GM23338 (cell line): ENCODE measurements at regions not wholly inside any gene's neighbourhood (a gene's known extent, or its start where the extent isn't known, plus 50 kb on each side); places are given as distances from the start of the nearest gene placed in this dataset.
A peak's percentile ranks its signal among the peaks of the same experiment; 100 is the strongest.

Experiments used
- ATAC-seq: fragments of 200-7000 bp; cut with Tn5 transposase; 3 replicates; pipeline ENCODE4 v1.9.1; 2020
- DNase-seq: peaks from one replicate; pipeline ENCODE4 v3.0.0-alpha.2; 2015; ENCODE audit warnings: low spot score
- H2AFZ ChIP-seq: fragments of 200-600 bp; sonication (generic); 2 replicates; pipeline ENCODE4 v1.8.0; 2016; ENCODE audit warnings: antibody characterized with exemption, mild to moderate bottlenecking, moderate library complexity
- H3F3A ChIP-seq: fragments of 200-600 bp; sonication (generic); replicated peaks from 2 replicates; pipeline ENCODE4 v1.8.0; 2017; ENCODE audit warnings: antibody characterized with exemption, mixed run types, low read depth
- H3K27ac ChIP-seq: fragments of 200-600 bp; sonication (generic); 2 replicates; pipeline ENCODE4 v1.6.1; 2016; ENCODE audit warnings: low read depth
- H3K27me3 ChIP-seq: fragments of 200-600 bp; sonication (generic); 2 replicates; pipeline ENCODE4 v1.8.0; 2016; ENCODE audit warnings: mild to moderate bottlenecking, mixed run types, moderate library complexity; ENCODE audit not compliant: insufficient read depth
- H3K36me3 ChIP-seq: fragments of 200-600 bp; sonication (generic); 2 replicates; pipeline ENCODE4 v1.8.0; 2016; ENCODE audit warnings: mild to moderate bottlenecking; ENCODE audit not compliant: insufficient read depth
- H3K4me1 ChIP-seq: fragments of 200-600 bp; sonication (generic); 2 replicates; pipeline ENCODE4 v1.8.0; 2016; ENCODE audit warnings: mild to moderate bottlenecking, moderate library complexity; ENCODE audit not compliant: insufficient read depth
- H3K4me2 ChIP-seq: fragments of 200-600 bp; sonication (generic); 2 replicates; pipeline ENCODE4 v1.7.1; 2017; ENCODE audit warnings: mixed run types
- H3K4me3 ChIP-seq: fragments of 200-600 bp; sonication (generic); 2 replicates; pipeline ENCODE4 v1.6.1; 2016; ENCODE audit warnings: mixed run types
- H3K79me2 ChIP-seq: fragments of 200-600 bp; sonication (generic); replicated peaks from 2 replicates; pipeline ENCODE4 v1.8.0; 2017; ENCODE audit warnings: mild to moderate bottlenecking; ENCODE audit not compliant: insufficient read depth
- H3K9me2 ChIP-seq: fragments of 200-600 bp; sonication (generic); 2 replicates; pipeline ENCODE4 v1.8.0; 2017; ENCODE audit not compliant: insufficient read depth
- H4K20me1 ChIP-seq: fragments of 200-600 bp; sonication (generic); replicated peaks from 2 replicates; pipeline ENCODE4 v1.8.0; 2017; ENCODE audit warnings: mild to moderate bottlenecking; ENCODE audit not compliant: insufficient read depth
- H3K27ac Mint-ChIP-seq: 2 replicates; pipeline ENCODE4 v1.8.0; 2020; ENCODE audit warnings: inconsistent platforms, mild to moderate bottlenecking, moderate library complexity, mixed read lengths
- H3K27me3 Mint-ChIP-seq: 3 replicates; pipeline ENCODE4 v1.8.0; 2022; ENCODE audit warnings: low read depth, mild to moderate bottlenecking, moderate library complexity, mixed read lengths, inconsistent platforms; ENCODE audit not compliant: insufficient read depth, poor library complexity
- H3K36me3 Mint-ChIP-seq: 3 replicates; pipeline ENCODE4 v1.8.0; 2021; ENCODE audit warnings: low read depth, mild to moderate bottlenecking, inconsistent platforms, moderate library complexity, mixed read lengths
- H3K4me1 Mint-ChIP-seq: 3 replicates; pipeline ENCODE4 v1.8.0; 2020; ENCODE audit warnings: mild to moderate bottlenecking, inconsistent platforms, mixed read lengths
- H3K4me3 Mint-ChIP-seq: 3 replicates; pipeline ENCODE4 v1.8.0; 2021; ENCODE audit warnings: moderate library complexity, mild to moderate bottlenecking, inconsistent platforms, mixed read lengths
- H3K9me3 Mint-ChIP-seq: 3 replicates; pipeline ENCODE4 v1.8.0; 2020; ENCODE audit warnings: moderate library complexity, mild to moderate bottlenecking, inconsistent platforms, mixed read lengths
- CTCF ChIP-seq, 2 experiments: fragments of 200-600 bp in 1 of 2; sonication (generic) in 1 of 2; conservative IDR thresholded peaks; 2 replicates each; pipeline versions ENCODE4 v1.5.1 to v1.6.1; 2016 to 2017; ENCODE audit warnings: antibody characterized with exemption in 2 of 2, low read depth in 2 of 2, mild to moderate bottlenecking in 2 of 2, moderate library complexity in 1 of 2
- ETS1 ChIP-seq: IDR thresholded peaks from 2 replicates; pipeline ENCODE4 v1.6.1; 2016; ENCODE audit warnings: antibody characterized with exemption
- EZH2 ChIP-seq: fragments of 200-600 bp; sonication (generic); IDR thresholded peaks from one replicate; pipeline ENCODE4 v1.8.0; 2017; ENCODE audit warnings: antibody characterized with exemption, mild to moderate bottlenecking, low read depth; ENCODE audit not compliant: unreplicated experiment
- JUNB ChIP-seq: IDR thresholded peaks from one replicate; pipeline ENCODE4 v1.6.1; 2016; ENCODE audit warnings: antibody characterized with exemption; ENCODE audit not compliant: unreplicated experiment
- NANOG ChIP-seq: IDR thresholded peaks from 2 replicates; pipeline ENCODE4 v1.6.1; 2016; ENCODE audit warnings: antibody characterized with exemption, borderline replicate concordance
- POLR2AphosphoS5 ChIP-seq: IDR thresholded peaks from 2 replicates; pipeline ENCODE4 v1.6.1; 2016; ENCODE audit warnings: antibody characterized with exemption, low read depth
- STAT1 ChIP-seq: IDR thresholded peaks from one replicate; pipeline ENCODE4 v1.6.1; 2016; ENCODE audit warnings: antibody characterized with exemption; ENCODE audit not compliant: unreplicated experiment
- ZNF114 ChIP-seq: fragments of 250-450 bp; sonication (Bioruptor Pico); IDR thresholded peaks from 2 replicates; pipeline ENCODE4 v1.5.0; 2020; ENCODE audit warnings: mild to moderate bottlenecking, moderate library complexity
- ZNF331 ChIP-seq: fragments of 250-450 bp; sonication (Bioruptor Pico); IDR thresholded peaks from 2 replicates; pipeline ENCODE4 v1.5.0; 2020; ENCODE audit warnings: low read depth, mild to moderate bottlenecking, moderate library complexity

GRCh38 chr2:150376553-150377335 lies 110.7 kb downstream of the RND3 start:
- H2AFZ ChIP-seq, result no peak overlapping the region
- peak; percentile 22 for DNase-seq
- H3K4me1 Mint-ChIP-seq, result peaks cover 7% of the 10 kb centered on the region; the same call in 1 of the 3 replicates

GRCh38 chr2:150375333-150375732 lies 112.1 kb downstream of the RND3 start:
- Mint-ChIP-seq H3K27me3 (no peaks in the 10 kb centered on the region), H3K9me3 (peaks cover 21% of the 10 kb centered on the region; the same call in 1 of the 3 replicates), H3K27ac (no peak overlapping the region), H3K36me3 (peaks cover 8% of the 10 kb centered on the region; the same call in 1 of the 3 replicates), H3K4me1 (peaks cover 7% of the 10 kb centered on the region; the same call in 1 of the 3 replicates), H3K4me3 (no peak overlapping the region)
- ATAC-seq, result no peak
- no peaks in the 10 kb centered on the region for H4K20me1 ChIP-seq
- H3K9me2 ChIP-seq, result peaks cover 8% of the 10 kb centered on the region
- H3K79me2 ChIP-seq, result no peaks in the 10 kb centered on the region
- H3K27me3 ChIP-seq, result no peaks in the 10 kb centered on the region
- H3K27ac ChIP-seq, result no peak overlapping the region
- H3K4me1 ChIP-seq, result no peaks in the 10 kb centered on the region
- H3K4me2 ChIP-seq, result no peak overlapping the region
- H3F3A ChIP-seq, result no peaks in the 10 kb centered on the region
- no peak overlapping the region for H3K4me3 ChIP-seq
- no peak overlapping the region for H2AFZ ChIP-seq
- H3K36me3 ChIP-seq, result no peaks in the 10 kb centered on the region
- no peak for DNase-seq
- TF ChIP-seq JUNB (no peak), ZNF114 (no peak), EZH2 (no peak), ZNF331 (no peak), POLR2AphosphoS5 (no peak), CTCF (conservative IDR thresholded peaks at IDR 0.05; ENCODE audit: low read depth in 2 of 2) (no peak), ETS1 (no peak), STAT1 (no peak)

More at GRCh38 chr2:150376553-150377335, 110.7 kb downstream of the RND3 start:
- Histone ChIP-seq H4K20me1 (no peaks in the 10 kb centered on the region), H3K79me2 (no peaks in the 10 kb centered on the region), H3K27me3 (no peaks in the 10 kb centered on the region), H3K9me2 (peaks cover 8% of the 10 kb centered on the region), H3K27ac (no peak overlapping the region), H3K4me3 (no peak overlapping the region), H3K4me2 (no peak overlapping the region), H3K36me3 (no peaks in the 10 kb centered on the region), H3K4me1 (no peaks in the 10 kb centered on the region), H3F3A (no peaks in the 10 kb centered on the region)
- Mint-ChIP-seq H3K27ac (no peak overlapping the region), H3K36me3 (peaks cover 8% of the 10 kb centered on the region; the same call in 1 of the 3 replicates), H3K27me3 (no peaks in the 10 kb centered on the region), H3K9me3 (peaks cover 22% of the 10 kb centered on the region; the same call in 2 of the 3 replicates), H3K4me3 (no peak overlapping the region)
- ATAC-seq, result no peak
- TF ChIP-seq ZNF331 (no peak), POLR2AphosphoS5 (no peak), NANOG (peak; percentile 52; the same call in 1 of the 2 replicates)
